A549 (cell line): ENCODE measurements at regions not wholly inside any gene's neighbourhood (a gene's known extent, or its start where the extent isn't known, plus 50 kb on each side); places are given as distances from the start of the nearest gene placed in this dataset.

Source experiments
- ATAC-seq, 2 experiments: fragments of 200-7000 bp in 1 of 2; fragments of >200 bp in 1 of 2; cut with Nextera tagmentation in 1 of 2; cut with Tn5 transposase in 1 of 2; 3 replicates each; pipeline versions ENCODE4 v1.8.0 to v1.9.1; 2018 to 2020; ENCODE audit warnings: mild to moderate bottlenecking in 1 of 2, moderate library complexity in 1 of 2
- CTCF ChIA-PET: fragments of 300-600 bp; sonication (Branson Sonifier 250); formaldehyde crosslinking; extraction: SDS; loops from one replicate; lab custom pipeline; 2021; ENCODE audit warnings: antibody characterized with exemption, inconsistent platforms; lab: Yijun Ruan, JAX
- POLR2A ChIA-PET: fragments of 350-600 bp; formaldehyde crosslinking; extraction: SDS; loops from one replicate; lab custom pipeline; 2021; ENCODE audit warnings: antibody characterized with exemption, inconsistent platforms; lab: Yijun Ruan, JAX
- DNase-seq, 2 experiments: peaks; one replicate each; pipeline versions ENCODE4 v3.0.0 to v3.0.0-alpha.2; 2011 to 2016; ENCODE audit warnings: low read depth in 1 of 2, low spot score in 1 of 2
- FAIRE-seq: peaks from 2 replicates; lab custom pipeline; 2011; peaks lifted over from hg19 to GRCh38; lab: Jason Lieb, UNC
- H3K27ac ChIP-seq, 2 experiments: fragments of >200 bp; sonication (Bioruptor Twin); formaldehyde crosslinking; 3 replicates each; pipeline ENCODE4 v1.5.1; 2016 to 2017
- H3K4me1 ChIP-seq: fragments of >200 bp; sonication (Bioruptor Twin); formaldehyde crosslinking; 3 replicates; pipeline ENCODE4 v1.6.1; 2016
- H3K4me2 ChIP-seq: fragments of >200 bp; sonication (Bioruptor Twin); formaldehyde crosslinking; 3 replicates; pipeline ENCODE4 v1.6.1; 2016
- H3K4me3 ChIP-seq: fragments of >200 bp; sonication (Bioruptor Twin); formaldehyde crosslinking; 3 replicates; pipeline ENCODE4 v1.5.1; 2016
- H3K9me3 ChIP-seq: fragments of >200 bp; sonication (Bioruptor Twin); formaldehyde crosslinking; 3 replicates; pipeline ENCODE4 v1.6.1; 2016
- BHLHE40 ChIP-seq: IDR thresholded peaks from 2 replicates; pipeline ENCODE4 v1.6.1; 2012; ENCODE audit warnings: low read depth, low read length, inconsistent platforms
- CEBPB ChIP-seq, 2 experiments: fragments of >200 bp in 1 of 2; sonication (Bioruptor Twin) in 1 of 2; formaldehyde crosslinking in 1 of 2; IDR thresholded peaks; 2 replicates each; pipeline ENCODE4 v1.6.1; 2012 to 2016
- CHD2 ChIP-seq: fragments of 150-350 bp; IDR thresholded peaks from 2 replicates; pipeline ENCODE4 v1.6.1; 2014; ENCODE audit warnings: low read length; ENCODE audit not compliant: partially characterized antibody
- CHD4 ChIP-seq: fragments of 200-600 bp; sonication (generic); IDR thresholded peaks from 2 replicates; pipeline ENCODE4 v1.6.1; 2016; ENCODE audit warnings: antibody characterized with exemption, mild to moderate bottlenecking, borderline replicate concordance
- EHF ChIP-seq: fragments of 250-450 bp; sonication (Bioruptor Pico); IDR thresholded peaks from 2 replicates; pipeline ENCODE4 v1.5.0; 2020; ENCODE audit warnings: mild to moderate bottlenecking
- EP300 ChIP-seq, 2 experiments: fragments of >200 bp; sonication (Bioruptor Twin); formaldehyde crosslinking; IDR thresholded peaks; 2 replicates in 1 of 2; 3 replicates in 1 of 2; pipeline ENCODE4 v1.6.1; 2016 to 2017
- ESRRA ChIP-seq: fragments of 150-350 bp; IDR thresholded peaks from 2 replicates; pipeline ENCODE4 v1.6.1; 2014; ENCODE audit warnings: mild to moderate bottlenecking, low read length, borderline replicate concordance
- FOXS1 ChIP-seq: fragments of 250-450 bp; sonication (Bioruptor Pico); IDR thresholded peaks from 2 replicates; pipeline ENCODE4 v1.5.0; 2020; ENCODE audit warnings: mild to moderate bottlenecking, moderate library complexity
- HDAC2 ChIP-seq: fragments of 200-600 bp; sonication (generic); IDR thresholded peaks from 2 replicates; pipeline ENCODE4 v1.6.1; 2016
- HEYL ChIP-seq: fragments of 250-450 bp; sonication (Bioruptor Pico); IDR thresholded peaks from 2 replicates; pipeline ENCODE4 v1.8.0; 2021; ENCODE audit warnings: mild to moderate bottlenecking, moderate library complexity
- JUN ChIP-seq, 2 experiments: fragments of >200 bp; sonication (Bioruptor Twin); formaldehyde crosslinking; IDR thresholded peaks; 2 replicates in 1 of 2; 3 replicates in 1 of 2; pipeline ENCODE4 v1.6.1; 2016 to 2017
- KDM1A ChIP-seq: fragments of 200-600 bp; sonication (generic); IDR thresholded peaks from 2 replicates; pipeline ENCODE4 v1.6.1; 2016; ENCODE audit warnings: low read depth, mild to moderate bottlenecking
- MAZ ChIP-seq: fragments of 150-350 bp; IDR thresholded peaks from 2 replicates; pipeline ENCODE4 v1.6.1; 2014; ENCODE audit warnings: antibody characterized with exemption, low read depth, low read length, borderline replicate concordance
- NPAS2 ChIP-seq: fragments of 250-450 bp; sonication (Bioruptor Pico); IDR thresholded peaks from 2 replicates; pipeline ENCODE4 v1.8.0; 2022; ENCODE audit warnings: mild to moderate bottlenecking, moderate library complexity, borderline replicate concordance
- POLR2AphosphoS2 ChIP-seq: conservative IDR thresholded peaks from 2 replicates; pipeline ENCODE4 v1.6.1; 2012; ENCODE audit warnings: low read length, improper control_type of control experiment, inconsistent platforms
- RARB ChIP-seq: fragments of 250-450 bp; sonication (Bioruptor Pico); IDR thresholded peaks from 2 replicates; pipeline ENCODE4 v1.8.0; 2021; ENCODE audit warnings: mild to moderate bottlenecking, moderate library complexity
- RCOR1 ChIP-seq: fragments of 150-350 bp; IDR thresholded peaks from 2 replicates; pipeline ENCODE4 v1.6.1; 2014; ENCODE audit warnings: antibody characterized with exemption, low read length, low read depth
- RFX5 ChIP-seq: fragments of 450-650 bp; IDR thresholded peaks from 2 replicates; pipeline ENCODE4 v1.7.1; 2014; ENCODE audit warnings: antibody characterized with exemption, mild to moderate bottlenecking, moderate library complexity
- TFCP2L1 ChIP-seq: fragments of 250-450 bp; sonication (Bioruptor Pico); IDR thresholded peaks from 2 replicates; pipeline ENCODE4 v1.5.0; 2021; ENCODE audit warnings: mild to moderate bottlenecking
- TP53 ChIP-seq: fragments of 250-450 bp; sonication (Bioruptor Pico); IDR thresholded peaks from 2 replicates; pipeline ENCODE4 v1.5.0; 2021; ENCODE audit warnings: mild to moderate bottlenecking, moderate library complexity
- ZC3H11A ChIP-seq: fragments of 450-650 bp; IDR thresholded peaks from 2 replicates; pipeline ENCODE4 v1.6.1; 2014; ENCODE audit warnings: antibody characterized with exemption, mild to moderate bottlenecking
- WGBS: methylation state at CpG from one replicate; pipeline ENCODE4 v1.1.6; 2017; ENCODE audit errors: missing lambda C conversion rate; 5-methylcytosine and 5-hydroxymethylcytosine counted together
- TF ChIP-seq, protein P1 (sequence below): fragments of >200 bp; sonication (Bioruptor Twin); formaldehyde crosslinking; IDR thresholded peaks from 3 replicates; pipeline ENCODE4 v1.5.1; 2016
- TF ChIP-seq, protein P2 (sequence below): IDR thresholded peaks from 2 replicates; pipeline ENCODE4 v1.6.1; 2012
- TF ChIP-seq, protein P3 (sequence below): IDR thresholded peaks from 2 replicates; pipeline ENCODE4 v1.6.1; 2012; ENCODE audit warnings: low read depth, borderline replicate concordance
- TF ChIP-seq, protein P4 (sequence below): fragments of 250-450 bp; sonication (Bioruptor Pico); IDR thresholded peaks from 2 replicates; pipeline ENCODE4 v1.5.0; 2021; ENCODE audit warnings: mild to moderate bottlenecking, moderate library complexity, borderline replicate concordance

DNA sequence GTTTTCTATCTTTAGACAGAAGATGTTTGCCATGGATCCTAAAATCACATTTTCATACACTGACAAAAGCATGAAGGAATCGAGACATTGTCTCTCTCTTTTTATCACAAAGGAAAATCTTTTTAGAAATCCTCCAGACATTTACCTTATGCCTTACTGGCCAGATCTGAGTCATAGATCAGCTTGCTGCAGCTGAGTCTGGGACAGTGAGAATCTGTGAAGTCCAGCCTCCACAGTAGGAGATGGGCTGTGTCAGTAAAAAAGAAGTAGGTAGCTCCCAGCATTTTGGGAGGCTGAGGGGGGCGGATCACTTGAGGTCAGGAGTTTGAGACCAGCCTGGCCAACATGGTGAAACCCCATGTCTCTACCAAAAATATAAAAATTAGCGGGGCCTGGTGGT, 333.4 kb upstream of the ZNF462 start (continued):
- TF ChIP-seq, protein P1, sequence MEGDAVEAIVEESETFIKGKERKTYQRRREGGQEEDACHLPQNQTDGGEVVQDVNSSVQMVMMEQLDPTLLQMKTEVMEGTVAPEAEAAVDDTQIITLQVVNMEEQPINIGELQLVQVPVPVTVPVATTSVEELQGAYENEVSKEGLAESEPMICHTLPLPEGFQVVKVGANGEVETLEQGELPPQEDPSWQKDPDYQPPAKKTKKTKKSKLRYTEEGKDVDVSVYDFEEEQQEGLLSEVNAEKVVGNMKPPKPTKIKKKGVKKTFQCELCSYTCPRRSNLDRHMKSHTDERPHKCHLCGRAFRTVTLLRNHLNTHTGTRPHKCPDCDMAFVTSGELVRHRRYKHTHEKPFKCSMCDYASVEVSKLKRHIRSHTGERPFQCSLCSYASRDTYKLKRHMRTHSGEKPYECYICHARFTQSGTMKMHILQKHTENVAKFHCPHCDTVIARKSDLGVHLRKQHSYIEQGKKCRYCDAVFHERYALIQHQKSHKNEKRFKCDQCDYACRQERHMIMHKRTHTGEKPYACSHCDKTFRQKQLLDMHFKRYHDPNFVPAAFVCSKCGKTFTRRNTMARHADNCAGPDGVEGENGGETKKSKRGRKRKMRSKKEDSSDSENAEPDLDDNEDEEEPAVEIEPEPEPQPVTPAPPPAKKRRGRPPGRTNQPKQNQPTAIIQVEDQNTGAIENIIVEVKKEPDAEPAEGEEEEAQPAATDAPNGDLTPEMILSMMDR: no peak
- no peak for TF ChIP-seq JUN (IDR thresholded peaks at IDR 0.05)
- TF ChIP-seq RARB (CRISPR knock-in tag): no peak
- no peak for TF ChIP-seq FOXS1 (CRISPR knock-in tag)
- no peak for TF ChIP-seq BHLHE40
- no peak for TF ChIP-seq HDAC2
- TF ChIP-seq EP300 (IDR thresholded peaks at IDR 0.05): no peak
- TF ChIP-seq, protein P2, sequence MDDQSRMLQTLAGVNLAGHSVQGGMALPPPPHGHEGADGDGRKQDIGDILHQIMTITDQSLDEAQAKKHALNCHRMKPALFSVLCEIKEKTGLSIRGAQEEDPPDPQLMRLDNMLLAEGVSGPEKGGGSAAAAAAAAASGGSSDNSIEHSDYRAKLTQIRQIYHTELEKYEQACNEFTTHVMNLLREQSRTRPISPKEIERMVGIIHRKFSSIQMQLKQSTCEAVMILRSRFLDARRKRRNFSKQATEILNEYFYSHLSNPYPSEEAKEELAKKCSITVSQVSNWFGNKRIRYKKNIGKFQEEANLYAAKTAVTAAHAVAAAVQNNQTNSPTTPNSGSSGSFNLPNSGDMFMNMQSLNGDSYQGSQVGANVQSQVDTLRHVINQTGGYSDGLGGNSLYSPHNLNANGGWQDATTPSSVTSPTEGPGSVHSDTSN: no peak
- no peak for TF ChIP-seq CHD4
- TF ChIP-seq ESRRA: no peak

- H3K4me3 ChIP-seq: no peak overlapping the region
- H3K9me3 ChIP-seq: no peaks in the 10 kb centered on the region
- TF ChIP-seq HEYL (CRISPR knock-in tag) (no peak), CHD2 (no peak), CEBPB (IDR thresholded peaks at IDR 0.05) (no peak), ZC3H11A (no peak), KDM1A (no peak), JUN (IDR thresholded peaks at IDR 0.05) (no peak), TP53 (CRISPR knock-in tag) (no peak), ESRRA (no peak), RARB (CRISPR knock-in tag) (no peak), EHF (CRISPR knock-in tag) (no peak), TFCP2L1 (CRISPR knock-in tag) (no peak), NPAS2 (no peak), POLR2AphosphoS2 (no peak), RFX5 (no peak), MAZ (no peak), RCOR1 (no peak), HDAC2 (no peak)
- TF ChIP-seq, protein P3, sequence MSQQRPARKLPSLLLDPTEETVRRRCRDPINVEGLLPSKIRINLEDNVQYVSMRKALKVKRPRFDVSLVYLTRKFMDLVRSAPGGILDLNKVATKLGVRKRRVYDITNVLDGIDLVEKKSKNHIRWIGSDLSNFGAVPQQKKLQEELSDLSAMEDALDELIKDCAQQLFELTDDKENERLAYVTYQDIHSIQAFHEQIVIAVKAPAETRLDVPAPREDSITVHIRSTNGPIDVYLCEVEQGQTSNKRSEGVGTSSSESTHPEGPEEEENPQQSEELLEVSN: no peak
- TF ChIP-seq, protein P4, sequence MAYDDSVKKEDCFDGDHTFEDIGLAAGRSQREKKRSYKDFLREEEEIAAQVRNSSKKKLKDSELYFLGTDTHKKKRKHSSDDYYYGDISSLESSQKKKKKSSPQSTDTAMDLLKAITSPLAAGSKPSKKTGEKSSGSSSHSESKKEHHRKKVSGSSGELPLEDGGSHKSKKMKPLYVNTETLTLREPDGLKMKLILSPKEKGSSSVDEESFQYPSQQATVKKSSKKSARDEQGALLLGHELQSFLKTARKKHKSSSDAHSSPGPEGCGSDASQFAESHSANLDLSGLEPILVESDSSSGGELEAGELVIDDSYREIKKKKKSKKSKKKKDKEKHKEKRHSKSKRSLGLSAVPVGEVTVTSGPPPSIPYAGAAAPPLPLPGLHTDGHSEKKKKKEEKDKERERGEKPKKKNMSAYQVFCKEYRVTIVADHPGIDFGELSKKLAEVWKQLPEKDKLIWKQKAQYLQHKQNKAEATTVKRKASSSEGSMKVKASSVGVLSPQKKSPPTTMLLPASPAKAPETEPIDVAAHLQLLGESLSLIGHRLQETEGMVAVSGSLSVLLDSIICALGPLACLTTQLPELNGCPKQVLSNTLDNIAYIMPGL (CRISPR knock-in tag): no peak
- POLR2A ChIA-PET: no interaction called here
- no peak overlapping the region for H3K27ac ChIP-seq
- CTCF ChIA-PET: no interaction called here
- no peaks in the 10 kb centered on the region for H3K4me1 ChIP-seq
- DNase-seq (no peak), ATAC-seq (no peak), FAIRE-seq (no peak)
- no peak overlapping the region for H3K4me2 ChIP-seq
- WGBS: 35% methylated on average over 1 of the region's 1 CpG
These were observed 331.5 kb upstream of the ZNF462 start for GRCh38 chr9:106531491-106531890.
